Aorta (tissue), 5 donors: ENCODE measurements at regions not wholly inside any gene's neighbourhood (a gene's known extent, or its start where the extent isn't known, plus 50 kb on each side); places are given as distances from the start of the nearest gene placed in this dataset.

Source experiments
- ATAC-seq: fragments of 200-7000 bp; cut with Tn5 transposase; one replicate; pipeline ENCODE4 v1.9.1; 2022; ENCODE audit warnings: moderate library complexity; ENCODE audit not compliant: low FRiP score
- DNase-seq, 2 donors: peaks; one replicate each; pipeline ENCODE4 v3.0.0-alpha.2; 2020
- H3K27ac ChIP-seq, 2 donors: one replicate each; pipeline ENCODE4 v1.5.1; 2013; ENCODE audit warnings: low read length in 2 of 2, mild to moderate bottlenecking in 2 of 2, moderate library complexity in 2 of 2, control low read depth in 1 of 2, inconsistent platforms in 1 of 2, low read depth in 1 of 2
- H3K27me3 ChIP-seq, 2 donors: one replicate each; pipeline ENCODE4 v1.6.1; 2013; ENCODE audit warnings: control low read depth in 1 of 2, low read length in 1 of 2, mild to moderate bottlenecking in 1 of 2, moderate library complexity in 1 of 2; ENCODE audit not compliant: insufficient read depth in 2 of 2, control insufficient read depth in 1 of 2
- H3K36me3 ChIP-seq, 2 donors: one replicate each; pipeline ENCODE4 v1.6.1; 2013; ENCODE audit warnings: control low read depth in 1 of 2, low read length in 1 of 2, mild to moderate bottlenecking in 1 of 2; ENCODE audit not compliant: insufficient read depth in 2 of 2, control insufficient read depth in 1 of 2
- H3K4me1 ChIP-seq, 2 donors: one replicate each; pipeline ENCODE4 v1.6.1; 2013; ENCODE audit warnings: low read length in 2 of 2, control low read depth in 1 of 2, mild to moderate bottlenecking in 1 of 2, moderate library complexity in 1 of 2; ENCODE audit not compliant: insufficient read depth in 2 of 2, control insufficient read depth in 1 of 2
- H3K4me3 ChIP-seq, 2 donors: one replicate each; pipeline ENCODE4 v1.5.1; 2013; ENCODE audit warnings: low read length in 2 of 2, control low read depth in 1 of 2, mild to moderate bottlenecking in 1 of 2
- H3K9me3 ChIP-seq: one replicate; pipeline ENCODE4 v1.6.1; 2013; ENCODE audit warnings: mild to moderate bottlenecking, low read length; ENCODE audit not compliant: control insufficient read depth
- WGBS, 2 donors: extraction: QIAGEN DNeasy Blood & Tissue Kit; methylation state at CpG; one replicate each; pipeline ENCODE4 v1.1.7; 2013; 5-methylcytosine and 5-hydroxymethylcytosine counted together
- intact Hi-C, 2 donors: fragments of 100-400 bp; cut with DNase I; formaldehyde crosslinking; loops; one replicate each; pipeline versions ENCODE4 v1.14.2 to v1.15.0; 2022
- donor health status: healthy with polysubstance abuse.
- donor health status: Bipolar disorder and iron deficiency.
- donor health status: DM: no; HTN: no; CAD: no.
- donor health status: DM: no; HTN: no; CAD: no.
- donor health status: DM: yes; HTN: yes; CAD: no.

DNA sequence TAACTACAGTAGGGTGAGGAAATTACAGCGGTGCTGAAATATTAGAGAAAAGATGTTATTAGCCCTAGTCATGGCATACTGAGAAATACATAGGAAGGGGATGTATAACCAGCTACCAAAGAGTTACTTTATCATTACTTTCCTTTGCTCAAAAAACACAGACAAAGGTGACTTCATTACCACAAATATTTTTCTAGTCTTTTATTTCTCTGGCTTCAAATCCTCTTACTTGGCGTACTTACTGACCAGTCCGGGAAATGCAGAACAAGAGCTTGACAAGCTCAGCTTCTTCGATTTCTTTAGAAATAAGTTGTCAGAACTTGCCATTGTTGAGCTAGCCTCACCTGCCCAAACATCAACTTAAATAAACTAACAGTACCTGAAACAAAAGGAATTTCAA, 142.1 kb upstream of the TMCO5A start:
- no peak overlapping the region for H3K27ac ChIP-seq
- peaks cover 0 to 7% of the 10 kb centered on the region in 2 donors for H3K4me1 ChIP-seq
- no peaks in the 10 kb centered on the region for H3K9me3 ChIP-seq
- no peaks in the 10 kb centered on the region for H3K27me3 ChIP-seq
- no peak for DNase-seq
- intact Hi-C loops, result no loop called here
- no peak for ATAC-seq
- no peaks in the 10 kb centered on the region for H3K36me3 ChIP-seq
- 38 to 41% methylated on average over 4 of the region's 4 CpGs for WGBS, 2 donors
- H3K4me3 ChIP-seq, result no peak overlapping the region

- ATAC-seq, result no peak
- intact Hi-C loops, result no loop called here
- no peak overlapping the region for H3K27ac ChIP-seq
- peaks cover 3% of the 10 kb centered on the region for H3K9me3 ChIP-seq
- no peaks in the 10 kb centered on the region for H3K27me3 ChIP-seq
- WGBS, 2 donors, result 41 to 42% methylated on average over 2 of the region's 2 CpGs
- no peak for DNase-seq
- H3K4me1 ChIP-seq, result peaks cover 0 to 7% of the 10 kb centered on the region in 2 donors
- H3K36me3 ChIP-seq, result no peaks in the 10 kb centered on the region
- H3K4me3 ChIP-seq, result no peak overlapping the region
Measured at GRCh38 chr15:37793851-37794250, 140.6 kb upstream of the TMCO5A start.

GRCh38 chr15:37794947-37795346, 139.5 kb upstream of the TMCO5A start:
- intact Hi-C loops, result no loop called here
- no peak for ATAC-seq
- no peak for DNase-seq

DNA sequence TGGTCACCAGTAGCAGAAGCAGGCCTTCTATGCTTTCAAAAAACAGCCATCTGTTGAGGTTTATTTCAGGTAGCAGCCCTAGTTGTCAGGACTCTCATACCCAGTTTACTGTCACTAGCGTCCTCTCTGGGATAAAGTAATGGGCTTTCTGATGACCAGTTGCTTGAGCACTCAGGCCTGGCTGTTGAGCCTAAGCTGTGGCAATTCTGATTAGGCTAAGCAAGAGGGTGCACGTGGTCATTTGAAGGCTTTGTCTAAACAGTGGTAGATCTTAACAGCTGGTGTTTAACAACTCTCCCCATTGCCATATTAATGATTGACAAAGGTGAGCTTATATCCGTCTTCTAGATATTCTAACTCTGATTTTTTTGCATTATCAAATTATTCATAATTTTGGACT, 132.9 kb upstream of the TMCO5A start:
- H3K36me3 ChIP-seq, result no peaks in the 10 kb centered on the region
- DNase-seq, result no peak
- H3K9me3 ChIP-seq, result peaks cover 3% of the 10 kb centered on the region
- 82 to 87% methylated on average over 3 of the region's 3 CpGs for WGBS, 2 donors
- no peaks in the 10 kb centered on the region for H3K4me1 ChIP-seq
- H3K4me3 ChIP-seq, result no peak overlapping the region
- no peak overlapping the region for H3K27ac ChIP-seq
- no peaks in the 10 kb centered on the region for H3K27me3 ChIP-seq
- no peak for ATAC-seq
- intact Hi-C loops, result no loop called here

More at GRCh38 chr15:37794947-37795346, 139.5 kb upstream of the TMCO5A start:
- Histone ChIP-seq H3K27me3 (no peaks in the 10 kb centered on the region), H3K36me3 (no peaks in the 10 kb centered on the region), H3K9me3 (peaks cover 3% of the 10 kb centered on the region), H3K27ac (no peak overlapping the region), H3K4me1 (peaks cover 0 to under 1% of the 10 kb centered on the region in 2 donors), H3K4me3 (no peak overlapping the region)
- WGBS, 2 donors, result 59 to 78% methylated on average over 1 of the region's 1 CpG

GRCh38 chr15:37806808-37807207, 127.6 kb upstream of the TMCO5A start:
- Histone ChIP-seq H3K27me3 (no peaks in the 10 kb centered on the region), H3K4me3 (no peak overlapping the region), H3K9me3 (no peaks in the 10 kb centered on the region), H3K4me1 (no peaks in the 10 kb centered on the region), H3K36me3 (no peaks in the 10 kb centered on the region), H3K27ac (no peak overlapping the region)
- intact Hi-C loops, result no loop called here
- no peak for ATAC-seq
- 43 to 54% methylated on average over 1 of the region's 1 CpG for WGBS, 2 donors
- DNase-seq, result no peak

- no peak for DNase-seq
- ATAC-seq, result no peak
Measured at GRCh38 chr15:37810381-37810780, 124.1 kb upstream of the TMCO5A start.

DNA sequence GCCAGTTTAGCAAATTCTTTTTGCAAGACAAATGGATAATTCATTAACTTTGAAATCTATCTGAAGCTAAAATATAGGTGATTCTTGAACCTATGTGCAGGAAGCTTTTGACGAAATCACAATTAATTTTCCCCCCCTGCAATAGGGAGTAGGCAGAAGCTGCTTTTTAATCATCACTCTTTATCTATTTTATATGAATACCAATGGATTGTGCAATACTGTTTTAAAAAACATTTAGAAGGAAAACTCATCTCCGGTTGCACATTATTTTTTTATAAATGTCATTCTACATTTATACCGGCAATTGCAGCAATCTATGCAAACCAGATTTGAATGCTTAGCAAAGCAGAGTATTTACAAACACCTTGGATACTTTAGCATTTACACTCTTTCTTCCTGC, 121.1 kb upstream of the TMCO5A start:
- H3K27me3 ChIP-seq, result no peaks in the 10 kb centered on the region
- no peaks in the 10 kb centered on the region for H3K9me3 ChIP-seq
- 91 to 93% methylated on average over 3 of the region's 3 CpGs for WGBS, 2 donors

More at GRCh38 chr15:37810381-37810780, 124.1 kb upstream of the TMCO5A start:
- Histone ChIP-seq H3K27ac (no peak overlapping the region), H3K4me1 (no peaks in the 10 kb centered on the region), H3K9me3 (no peaks in the 10 kb centered on the region), H3K4me3 (no peak overlapping the region), H3K27me3 (no peaks in the 10 kb centered on the region), H3K36me3 (no peaks in the 10 kb centered on the region)
- intact Hi-C loops, result no loop called here

DNA sequence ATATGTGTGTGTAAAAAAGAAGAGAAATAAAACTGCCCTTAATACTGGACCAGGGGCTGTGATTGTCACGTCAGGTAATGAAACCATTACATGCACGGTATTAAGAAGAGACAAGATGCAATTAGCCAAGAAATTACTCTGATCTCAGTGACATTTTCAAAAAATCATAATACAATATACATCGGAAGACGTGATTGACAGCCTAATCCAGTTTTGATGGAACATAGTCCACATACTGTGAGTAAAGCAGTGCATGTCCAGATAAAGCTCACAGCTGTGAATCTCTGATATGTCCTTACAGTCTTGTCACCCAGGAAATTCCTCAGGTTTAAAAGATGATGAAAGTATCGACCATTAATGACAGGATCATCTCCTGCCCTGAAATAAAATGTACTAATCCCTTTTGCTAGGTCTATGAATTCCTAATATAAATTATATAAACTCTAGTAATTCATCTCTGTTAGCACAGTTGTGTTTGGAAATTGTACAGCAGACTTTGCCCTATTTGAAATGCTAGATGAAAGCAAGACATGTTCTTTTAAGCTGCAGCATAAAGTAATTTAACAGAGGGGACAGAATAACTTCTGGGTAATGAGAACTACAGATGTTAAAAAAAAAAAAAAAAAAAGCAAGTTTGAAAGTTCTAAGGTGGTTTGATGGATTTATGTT, 119.5 kb upstream of the TMCO5A start:
- Histone ChIP-seq H3K36me3 (no peaks in the 10 kb centered on the region), H3K27ac (no peak overlapping the region), H3K4me3 (no peak overlapping the region), H3K9me3 (no peaks in the 10 kb centered on the region), H3K4me1 (no peaks in the 10 kb centered on the region), H3K27me3 (no peaks in the 10 kb centered on the region)
- 76% methylated on average over 5 of the region's 5 CpGs for WGBS, 2 donors
- DNase-seq (no peak), ATAC-seq (no peak)
- intact Hi-C loops, result no loop called here

More for the DNA sequence above, 121.1 kb upstream of the TMCO5A start:
- no peaks in the 10 kb centered on the region for H3K4me1 ChIP-seq
- H3K36me3 ChIP-seq, result no peaks in the 10 kb centered on the region
- ATAC-seq (no peak), DNase-seq (no peak)
- no peak overlapping the region for H3K4me3 ChIP-seq
- no peak overlapping the region for H3K27ac ChIP-seq
- intact Hi-C loops, result no loop called here

- ATAC-seq (no peak), DNase-seq (no peak)
- no peaks in the 10 kb centered on the region for H3K36me3 ChIP-seq
- no peak overlapping the region for H3K27ac ChIP-seq
- intact Hi-C loops, result no loop called here
- H3K9me3 ChIP-seq, result no peaks in the 10 kb centered on the region
- no peak overlapping the region for H3K4me3 ChIP-seq
- no peaks in the 10 kb centered on the region for H3K27me3 ChIP-seq
- WGBS, 2 donors, result 79 to 81% methylated on average over 11 of the region's 11 CpGs
- H3K4me1 ChIP-seq, result no peaks in the 10 kb centered on the region
Measured at GRCh38 chr15:37818152-37818677, 116.2 kb upstream of the TMCO5A start.
